WERI-Rb-1 (cell line): ENCODE measurements at regions not wholly inside any gene's neighbourhood (a gene's known extent, or its start where the extent isn't known, plus 50 kb on each side); places are given as distances from the start of the nearest gene placed in this dataset.

Source experiments
- DNase-seq: peaks from one replicate; pipeline ENCODE4 v3.0.0-alpha.2; 2020
- H3K27ac ChIP-seq: fragments of 250-450 bp; sonication (Bioruptor Pico); 2 replicates; pipeline ENCODE4 v1.5.1; 2020; ENCODE audit warnings: mild to moderate bottlenecking, moderate library complexity
- H3K27me3 ChIP-seq: fragments of 250-450 bp; sonication (Bioruptor Pico); 2 replicates; pipeline ENCODE4 v1.5.1; 2021; ENCODE audit warnings: mild to moderate bottlenecking, low read depth, moderate library complexity; ENCODE audit not compliant: insufficient read depth, severe bottlenecking
- H3K36me3 ChIP-seq: fragments of 250-450 bp; sonication (Bioruptor Pico); 2 replicates; pipeline ENCODE4 v1.5.1; 2020; ENCODE audit warnings: mild to moderate bottlenecking, moderate library complexity
- H3K4me3 ChIP-seq: 2 replicates; pipeline ENCODE4 v1.5.1; 2011; ENCODE audit warnings: low read depth, mild to moderate bottlenecking, control low read depth, low read length
- H3K9me3 ChIP-seq: fragments of 250-450 bp; sonication (Bioruptor Pico); 2 replicates; pipeline ENCODE4 v1.5.1; 2021; ENCODE audit warnings: mild to moderate bottlenecking, moderate library complexity; ENCODE audit not compliant: severe bottlenecking
- CTCF ChIP-seq: IDR thresholded peaks from 2 replicates; pipeline ENCODE4 v1.5.1; 2011; ENCODE audit warnings: low read depth, mild to moderate bottlenecking, control low read depth, inconsistent platforms, low read length

DNA sequence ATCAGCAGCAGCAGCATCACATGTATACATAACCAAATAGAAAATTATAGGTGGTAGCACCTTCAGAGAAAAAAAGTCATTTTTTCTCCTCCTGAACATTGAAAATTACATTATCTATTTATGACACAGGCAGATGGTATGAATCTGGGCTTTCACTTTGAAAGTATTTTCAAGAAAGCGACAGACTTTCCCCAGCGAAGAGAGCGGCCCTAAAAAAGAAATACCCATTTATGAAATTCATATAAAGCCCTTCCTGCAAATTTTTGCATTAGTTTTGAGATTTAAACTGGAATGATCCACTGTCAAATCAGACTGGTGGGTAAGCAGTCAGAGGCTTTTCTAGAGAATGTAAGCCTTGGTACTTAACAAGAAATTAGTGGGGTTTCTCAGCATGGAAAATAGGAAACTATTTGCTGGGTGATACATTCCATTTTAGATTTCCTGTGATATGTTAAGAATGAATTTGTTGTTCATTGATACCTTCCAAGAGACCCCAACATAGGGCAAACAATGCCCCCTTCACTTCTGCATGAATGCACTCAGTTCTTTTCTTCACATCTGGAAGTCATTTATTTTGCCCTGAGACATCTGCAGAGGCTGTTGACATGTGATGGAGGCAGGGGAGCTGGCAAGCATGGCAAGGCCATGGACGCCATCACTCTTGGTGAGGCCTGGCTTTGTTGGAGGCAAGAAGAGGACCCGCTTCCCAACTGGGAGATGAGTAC, 147.0 kb downstream of the LINC00237 start:
- no peak for TF ChIP-seq CTCF
- DNase-seq: no peak
- Histone ChIP-seq H3K9me3 (no peaks in the 10 kb centered on the region), H3K4me3 (no peak overlapping the region), H3K27ac (no peak overlapping the region), H3K36me3 (no peaks in the 10 kb centered on the region), H3K27me3 (peaks cover 72% of the 10 kb centered on the region)

DNA sequence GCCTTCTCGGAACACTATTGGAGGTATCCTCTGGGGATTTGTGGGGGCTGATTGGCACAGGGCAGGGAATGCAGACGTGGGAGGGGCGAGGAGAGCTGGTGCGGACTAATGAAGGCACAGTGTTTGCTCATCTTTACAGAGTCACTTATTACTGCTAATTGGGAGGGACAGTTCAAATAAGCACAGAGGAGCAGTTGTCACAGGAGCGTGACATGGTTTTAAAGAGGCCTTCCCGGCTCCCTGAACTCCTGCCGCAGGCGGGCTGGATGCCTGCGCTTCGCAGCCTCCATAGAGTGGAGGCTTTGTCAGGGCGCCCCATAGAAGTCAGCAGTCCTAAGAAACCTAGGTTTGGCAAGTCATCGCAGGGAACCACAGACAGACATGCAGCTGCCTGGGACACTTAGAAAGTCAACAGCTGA, 149.6 kb downstream of the LINC00237 start:
- no peak for DNase-seq
- no peaks in the 10 kb centered on the region for H3K9me3 ChIP-seq
- TF ChIP-seq CTCF: no peak
- H3K36me3 ChIP-seq: no peaks in the 10 kb centered on the region
- H3K4me3 ChIP-seq: no peak overlapping the region
- peaks cover 67% of the 10 kb centered on the region for H3K27me3 ChIP-seq
- H3K27ac ChIP-seq: no peak overlapping the region

DNA sequence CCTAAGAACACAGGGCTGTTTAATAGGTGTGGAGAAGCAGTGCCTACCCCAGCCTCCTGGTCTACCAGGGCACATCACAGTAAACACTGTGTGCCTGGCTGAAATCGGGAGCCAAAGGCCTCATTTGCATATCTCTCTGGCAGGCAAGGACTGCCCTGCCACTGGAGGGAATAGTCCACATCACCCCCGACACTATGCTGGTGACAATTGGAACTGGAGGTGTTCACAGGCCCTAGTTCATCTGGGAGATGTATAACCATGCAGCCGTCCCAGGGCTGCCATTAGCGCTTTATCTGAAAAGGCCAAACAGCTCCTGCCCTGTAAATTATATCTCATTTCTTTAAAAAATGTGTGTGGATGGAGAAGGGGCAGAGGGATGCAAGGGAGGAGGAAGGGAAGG, 150.3 kb downstream of the LINC00237 start:
- H3K27me3 ChIP-seq: peaks cover 64% of the 10 kb centered on the region
- no peak overlapping the region for H3K4me3 ChIP-seq
- DNase-seq: no peak
- no peak for TF ChIP-seq CTCF
- no peak overlapping the region for H3K27ac ChIP-seq
- no peaks in the 10 kb centered on the region for H3K36me3 ChIP-seq
- H3K9me3 ChIP-seq: no peaks in the 10 kb centered on the region

GRCh38 chr20:20953738-20954618, 152.2 kb downstream of the LINC00237 start:
- no peak for DNase-seq
- no peak overlapping the region for H3K4me3 ChIP-seq

DNA sequence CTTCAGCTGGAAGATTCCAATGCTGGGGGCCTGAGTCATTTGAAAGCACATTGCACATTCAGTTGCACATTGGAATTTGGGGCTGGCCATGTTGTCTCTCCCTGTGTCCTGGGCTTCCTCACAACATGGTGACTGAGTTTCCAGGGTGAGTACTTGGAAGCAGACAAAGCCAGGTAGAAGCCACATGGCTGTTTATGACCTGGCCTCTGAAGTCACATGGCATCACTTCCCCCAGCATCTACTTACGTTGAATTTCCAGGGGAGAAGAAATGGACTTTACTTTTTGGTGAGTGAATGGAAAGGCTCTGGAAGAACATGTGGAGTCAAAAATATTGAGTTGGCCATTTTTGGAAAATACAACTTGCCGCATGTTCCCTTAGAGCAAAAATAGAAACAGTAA, 155.5 kb downstream of the LINC00237 start:
- Histone ChIP-seq H3K4me3 (no peak overlapping the region), H3K9me3 (no peaks in the 10 kb centered on the region), H3K27me3 (peaks cover 64% of the 10 kb centered on the region), H3K27ac (no peak overlapping the region), H3K36me3 (no peaks in the 10 kb centered on the region)
- DNase-seq: no peak
- no peak for TF ChIP-seq CTCF

More at GRCh38 chr20:20953738-20954618, 152.2 kb downstream of the LINC00237 start:
- no peak for TF ChIP-seq CTCF
- H3K27me3 ChIP-seq: peaks cover 72% of the 10 kb centered on the region
- H3K36me3 ChIP-seq: no peaks in the 10 kb centered on the region
- H3K27ac ChIP-seq: no peak overlapping the region
- H3K9me3 ChIP-seq: no peaks in the 10 kb centered on the region
